ENCODE measurements at regions not wholly inside any gene's neighbourhood (a gene's known extent, or its start where the extent isn't known, plus 50 kb on each side); places are given as distances from the start of the nearest gene placed in this dataset.
A peak's percentile ranks its signal among the peaks of the same experiment; 100 is the strongest.

DNA sequence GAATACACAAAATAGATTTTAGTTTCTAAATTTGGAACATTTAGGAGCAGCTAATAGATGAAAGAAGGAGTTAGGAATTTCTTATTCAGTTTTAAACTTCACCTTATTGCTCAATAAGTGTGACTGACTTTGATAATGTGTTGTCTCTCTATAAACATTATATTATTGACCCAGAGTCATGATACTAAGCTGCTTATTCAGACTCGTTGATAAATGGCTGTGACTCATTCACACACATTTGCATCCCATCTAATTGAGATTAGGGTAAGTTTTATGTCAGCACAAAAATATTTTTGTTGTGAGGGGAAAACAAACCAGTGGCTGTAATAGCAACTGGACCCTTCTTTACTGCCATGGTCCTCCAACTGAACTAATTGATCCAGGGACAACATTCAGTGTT lies 137.6 kb downstream of the GOLIM4 start:
- no peak for TF ChIP-seq SIN3A (IDR thresholded peaks at IDR 0.05; ENCODE audit: borderline replicate concordance, insufficient read depth, low read length)
- TF ChIP-seq REST (IDR thresholded peaks at IDR 0.05; ENCODE audit: insufficient read depth in 1 of 2, low read depth in 2 of 2, low read length in 2 of 2) = no peak
- TF ChIP-seq FOXP2 (optimal IDR thresholded peaks at IDR 0.05; ENCODE audit: borderline replicate concordance, extremely low read depth, extremely low read length, insufficient read depth) = no peak
- TF ChIP-seq TAF1 (IDR thresholded peaks at IDR 0.05; ENCODE audit: borderline replicate concordance, insufficient read depth, low read length) = no peak
- no peak for TF ChIP-seq POLR2AphosphoS5 (IDR thresholded peaks at IDR 0.05; ENCODE audit: low read depth, low read length)

- TF ChIP-seq SIN3A (IDR thresholded peaks at IDR 0.05; ENCODE audit: borderline replicate concordance, insufficient read depth, low read length) = no peak
- no peak for TF ChIP-seq REST (IDR thresholded peaks at IDR 0.05; ENCODE audit: insufficient read depth in 1 of 2, low read depth in 2 of 2, low read length in 2 of 2)
Observed at GRCh38 chr3:167952969-167953368, 142.8 kb downstream of the GOLIM4 start.

- TF ChIP-seq SIN3A (IDR thresholded peaks at IDR 0.05; ENCODE audit: borderline replicate concordance, insufficient read depth, low read length) (no peak), POLR2AphosphoS5 (IDR thresholded peaks at IDR 0.05; ENCODE audit: low read depth, low read length) (no peak), TAF1 (IDR thresholded peaks at IDR 0.05; ENCODE audit: borderline replicate concordance, insufficient read depth, low read length) (no peak), FOXP2 (optimal IDR thresholded peaks at IDR 0.05; ENCODE audit: borderline replicate concordance, extremely low read depth, extremely low read length, insufficient read depth) (no peak), REST (IDR thresholded peaks at IDR 0.05; ENCODE audit: insufficient read depth in 1 of 2, low read depth in 2 of 2, low read length in 2 of 2) (no peak)
Observed at GRCh38 chr3:167950212-167950611, 145.5 kb downstream of the GOLIM4 start.

DNA sequence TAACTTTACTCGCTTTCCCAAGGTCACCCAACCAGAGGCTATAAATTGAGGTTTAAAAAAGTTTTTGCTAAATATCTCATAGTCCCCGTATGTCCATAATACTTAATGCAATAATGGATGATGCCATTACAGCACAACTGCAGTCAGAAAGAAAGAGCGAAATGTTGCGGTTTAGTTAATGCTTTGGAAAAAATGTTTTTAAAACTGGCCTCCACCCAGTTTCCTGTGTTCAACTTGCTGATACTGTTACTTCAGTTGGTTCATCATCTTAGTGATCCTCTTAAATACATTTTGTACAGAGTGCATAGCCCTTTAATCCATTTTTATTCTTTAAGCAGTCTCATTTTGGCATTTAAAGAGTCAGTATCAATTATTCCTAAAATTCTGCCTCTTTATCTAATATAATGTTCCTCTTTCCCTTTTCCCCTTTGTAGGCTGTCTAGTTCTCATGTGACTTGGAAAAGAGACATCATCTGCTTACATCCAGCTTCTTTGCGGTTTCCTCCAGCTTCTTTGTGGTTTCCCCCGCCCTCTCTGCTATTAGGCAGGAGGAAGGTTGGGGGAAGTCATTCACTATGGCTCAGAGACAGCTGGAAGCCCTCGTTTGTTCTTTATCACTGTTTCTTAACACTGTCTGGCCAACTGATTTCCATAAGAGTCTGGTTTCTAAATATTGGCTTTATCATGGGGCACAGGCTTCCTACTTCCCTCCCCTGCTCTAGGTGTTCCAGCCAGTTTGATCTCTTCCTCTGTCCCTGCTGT lies 154.3 kb downstream of the GOLIM4 start:
- no peak for TF ChIP-seq FOXP2 (optimal IDR thresholded peaks at IDR 0.05; ENCODE audit: borderline replicate concordance, extremely low read depth, extremely low read length, insufficient read depth)
- 0 out of 4 replicates have a peak, but pooled peaks of 1 of the 2 experiments have one; percentile 21 for TF ChIP-seq REST (IDR thresholded peaks at IDR 0.05; ENCODE audit: insufficient read depth in 1 of 2, low read depth in 2 of 2, low read length in 2 of 2)

GRCh38 chr3:167940241-167940640 lies 155.5 kb downstream of the GOLIM4 start:
- no peak for TF ChIP-seq TAF1 (IDR thresholded peaks at IDR 0.05; ENCODE audit: borderline replicate concordance, insufficient read depth, low read length)
- no peak for TF ChIP-seq FOXP2 (optimal IDR thresholded peaks at IDR 0.05; ENCODE audit: borderline replicate concordance, extremely low read depth, extremely low read length, insufficient read depth)
- TF ChIP-seq POLR2AphosphoS5 (IDR thresholded peaks at IDR 0.05; ENCODE audit: low read depth, low read length) = no peak
- no peak for TF ChIP-seq REST (IDR thresholded peaks at IDR 0.05; ENCODE audit: insufficient read depth in 1 of 2, low read depth in 2 of 2, low read length in 2 of 2)
- TF ChIP-seq SIN3A (IDR thresholded peaks at IDR 0.05; ENCODE audit: borderline replicate concordance, insufficient read depth, low read length) = no peak
